NCI-H526 (cell line): ENCODE measurements at regions not wholly inside any gene's neighbourhood (a gene's known extent, or its start where the extent isn't known, plus 50 kb on each side); places are given as distances from the start of the nearest gene placed in this dataset.

Source experiments
- DNase-seq, 2 experiments: peaks; one replicate each; lab custom pipeline; 2025; lab: John Stamatoyannopoulos, UW

GRCh38 chr11:128095466-128095981, 491.8 kb downstream of the ETS1 start:
- DNase-seq = no peak

- no peak for DNase-seq
These were observed 493.7 kb downstream of the ETS1 start for GRCh38 chr11:128093689-128094088.

- DNase-seq = no peak
These were observed 497.4 kb downstream of the ETS1 start for GRCh38 chr11:128089962-128090361.

- no peak for DNase-seq
These were observed 500.6 kb downstream of the ETS1 start for GRCh38 chr11:128086794-128087193.

- no peak for DNase-seq
These were observed 502.1 kb downstream of the ETS1 start for GRCh38 chr11:128085276-128085675.

GRCh38 chr11:128082574-128082973, 504.8 kb downstream of the ETS1 start:
- no peak for DNase-seq

- no peak for DNase-seq
These were observed 517.7 kb downstream of the ETS1 start for GRCh38 chr11:128069665-128070064.

- no peak for DNase-seq
These were observed 519.6 kb downstream of the ETS1 start for GRCh38 chr11:128067780-128068179.

- no peak for DNase-seq
These were observed 521.0 kb downstream of the ETS1 start for GRCh38 chr11:128066399-128066798.

GRCh38 chr11:128061281-128061871, 526.0 kb downstream of the ETS1 start:
- DNase-seq = no peak

- no peak for DNase-seq
These were observed 528.7 kb downstream of the ETS1 start for GRCh38 chr11:128058580-128059208.

GRCh38 chr11:128057786-128058395, 529.5 kb downstream of the ETS1 start:
- no peak for DNase-seq

- DNase-seq = peak; percentile 89 to 93
These were observed 531.7 kb downstream of the ETS1 start for GRCh38 chr11:128055576-128056217.

- DNase-seq = peak in 1 of 2 experiments; percentile 55
These were observed 533.1 kb downstream of the ETS1 start for GRCh38 chr11:128053981-128054931.

- peak; percentile 29 to 35 for DNase-seq
These were observed 534.3 kb downstream of the ETS1 start for GRCh38 chr11:128052912-128053641.

GRCh38 chr11:128048121-128048520, 539.2 kb downstream of the ETS1 start:
- no peak for DNase-seq

- no peak for DNase-seq
These were observed 540.3 kb downstream of the ETS1 start for GRCh38 chr11:128047026-128047425.

- DNase-seq = no peak
These were observed 541.1 kb downstream of the ETS1 start for GRCh38 chr11:128046213-128046612.

GRCh38 chr11:128045094-128045725, 542.1 kb downstream of the ETS1 start:
- DNase-seq = no peak

- peak; percentile 87 to 95 for DNase-seq
These were observed 545.0 kb downstream of the ETS1 start for GRCh38 chr11:128042290-128042751.
